ENCODE measurements at regions not wholly inside any gene's neighbourhood (a gene's known extent, or its start where the extent isn't known, plus 50 kb on each side); places are given as distances from the start of the nearest gene placed in this dataset.

GRCh38 chr12:66934302-66935062 is 255.6 kb upstream of the GRIP1 start:
- Histone ChIP-seq H3K36me3 (ENCODE audit: insufficient read depth, low read length) (no peaks in the 10 kb centered on the region), H3K4me1 (ENCODE audit: insufficient read depth, low read length) (no peaks in the 10 kb centered on the region), H4K20me1 (ENCODE audit: insufficient read depth, low read length) (no peaks in the 10 kb centered on the region), H3K4me2 (ENCODE audit: insufficient read depth, low read length) (no peak overlapping the region), H3K79me2 (ENCODE audit: insufficient read depth, low read length) (no peaks in the 10 kb centered on the region), H3K4me3 (ENCODE audit: low read depth in 1 of 2, low read length in 2 of 2) (no peak overlapping the region), H3K9me3 (ENCODE audit: insufficient read depth, low read length, severe bottlenecking) (no peaks in the 10 kb centered on the region), H3K27me3 (ENCODE audit: insufficient read depth, low read length, poor library complexity) (no peaks in the 10 kb centered on the region), H3K9ac (ENCODE audit: low read depth, low read length) (no peak overlapping the region), H2AFZ (ENCODE audit: low read depth, low read length) (no peak overlapping the region), H3K27ac (ENCODE audit: low read length) (no peak overlapping the region)
- ATAC-seq (ENCODE audit: insufficient read depth, low read depth) (no peak), DNase-seq (no peak)
- TF ChIP-seq EZH2 (IDR thresholded peaks at IDR 0.05; ENCODE audit: borderline replicate concordance, low read depth, low read length, severe bottlenecking) = no peak
- TF ChIP-seq CTCF (IDR thresholded peaks at IDR 0.05; ENCODE audit: borderline replicate concordance, extremely low read depth, low read length, poor library complexity, severe bottlenecking) = no peak

- no peaks in the 10 kb centered on the region for H3K4me1 ChIP-seq (ENCODE audit: insufficient read depth, low read length)
- H3K9me3 ChIP-seq (ENCODE audit: insufficient read depth, low read length, severe bottlenecking) = no peaks in the 10 kb centered on the region
- H3K36me3 ChIP-seq (ENCODE audit: insufficient read depth, low read length) = no peaks in the 10 kb centered on the region
- H2AFZ ChIP-seq (ENCODE audit: low read depth, low read length) = no peak overlapping the region
- H4K20me1 ChIP-seq (ENCODE audit: insufficient read depth, low read length) = no peaks in the 10 kb centered on the region
- no peak overlapping the region for H3K27ac ChIP-seq (ENCODE audit: low read length)
- no peak overlapping the region for H3K4me3 ChIP-seq (ENCODE audit: low read depth in 1 of 2, low read length in 2 of 2)
- H3K27me3 ChIP-seq (ENCODE audit: insufficient read depth, low read length, poor library complexity) = no peaks in the 10 kb centered on the region
- ATAC-seq (ENCODE audit: insufficient read depth, low read depth) (no peak), DNase-seq (no peak)
- no peaks in the 10 kb centered on the region for H3K79me2 ChIP-seq (ENCODE audit: insufficient read depth, low read length)
- no peak overlapping the region for H3K4me2 ChIP-seq (ENCODE audit: insufficient read depth, low read length)
- H3K9ac ChIP-seq (ENCODE audit: low read depth, low read length) = no peak overlapping the region
- TF ChIP-seq CTCF (IDR thresholded peaks at IDR 0.05; ENCODE audit: borderline replicate concordance, extremely low read depth, low read length, poor library complexity, severe bottlenecking) (no peak), EZH2 (IDR thresholded peaks at IDR 0.05; ENCODE audit: borderline replicate concordance, low read depth, low read length, severe bottlenecking) (no peak)
Measured at GRCh38 chr12:66941150-66941549, 262.3 kb upstream of the GRIP1 start.

GRCh38 chr12:66942741-66943465 is 264.0 kb upstream of the GRIP1 start:
- Histone ChIP-seq H3K4me2 (ENCODE audit: insufficient read depth, low read length) (no peak overlapping the region), H3K27me3 (ENCODE audit: insufficient read depth, low read length, poor library complexity) (no peaks in the 10 kb centered on the region), H3K4me1 (ENCODE audit: insufficient read depth, low read length) (no peaks in the 10 kb centered on the region), H3K36me3 (ENCODE audit: insufficient read depth, low read length) (no peaks in the 10 kb centered on the region), H3K9ac (ENCODE audit: low read depth, low read length) (no peak overlapping the region), H2AFZ (ENCODE audit: low read depth, low read length) (no peak overlapping the region), H3K27ac (ENCODE audit: low read length) (no peak overlapping the region), H4K20me1 (ENCODE audit: insufficient read depth, low read length) (no peaks in the 10 kb centered on the region), H3K79me2 (ENCODE audit: insufficient read depth, low read length) (no peaks in the 10 kb centered on the region), H3K4me3 (ENCODE audit: low read depth in 1 of 2, low read length in 2 of 2) (no peak overlapping the region), H3K9me3 (ENCODE audit: insufficient read depth, low read length, severe bottlenecking) (no peaks in the 10 kb centered on the region)
- ATAC-seq (ENCODE audit: insufficient read depth, low read depth) (no peak), DNase-seq (no peak)
- TF ChIP-seq EZH2 (IDR thresholded peaks at IDR 0.05; ENCODE audit: borderline replicate concordance, low read depth, low read length, severe bottlenecking) (no peak), CTCF (IDR thresholded peaks at IDR 0.05; ENCODE audit: borderline replicate concordance, extremely low read depth, low read length, poor library complexity, severe bottlenecking) (no peak)
